SK-N-SH treated with all-trans-retinoic acid at 6 μM for 48 hours (cell line): ENCODE measurements at regions not wholly inside any gene's neighbourhood (a gene's known extent, or its start where the extent isn't known, plus 50 kb on each side); places are given as distances from the start of the nearest gene placed in this dataset.

ENCODE experiments used
- ATAC-seq: fragments of 200-7000 bp; cut with Tn5 transposase; 3 replicates; pipeline ENCODE4 v1.9.1; 2020; ENCODE audit warnings: mild to moderate bottlenecking, moderate library complexity
- ARNTL ChIP-seq: fragments of 450-650 bp; formaldehyde crosslinking; IDR thresholded peaks from 2 replicates; pipeline ENCODE4 v1.5.0; 2020; ENCODE audit warnings: low read depth, mild to moderate bottlenecking, moderate library complexity, borderline replicate concordance
- BACH2 ChIP-seq: fragments of 250-450 bp; sonication (Bioruptor Pico); IDR thresholded peaks from 2 replicates; pipeline ENCODE4 v1.9.0; 2021; ENCODE audit warnings: mild to moderate bottlenecking, borderline replicate concordance
- ESRRG ChIP-seq: fragments of 250-450 bp; sonication (Bioruptor Pico); IDR thresholded peaks from 2 replicates; pipeline ENCODE4 v1.6.1; 2021; ENCODE audit warnings: mild to moderate bottlenecking
- GLIS3 ChIP-seq: fragments of 250-450 bp; sonication (Bioruptor Pico); IDR thresholded peaks from 2 replicates; pipeline ENCODE4 v1.5.0; 2020; ENCODE audit warnings: mild to moderate bottlenecking, moderate library complexity
- ISL1 ChIP-seq: fragments of 250-450 bp; sonication (Bioruptor Pico); IDR thresholded peaks from 2 replicates; pipeline ENCODE4 v2.1.2; 2022; ENCODE audit warnings: mild to moderate bottlenecking, moderate library complexity
- OSR1 ChIP-seq: fragments of 250-450 bp; sonication (Bioruptor Pico); IDR thresholded peaks from 2 replicates; pipeline ENCODE4 v1.8.0; 2022; ENCODE audit warnings: moderate library complexity, mild to moderate bottlenecking, inconsistent platforms
- PATZ1 ChIP-seq: fragments of 250-450 bp; sonication (Bioruptor Pico); IDR thresholded peaks from 2 replicates; pipeline ENCODE4 v1.8.0; 2020; ENCODE audit warnings: mild to moderate bottlenecking, moderate library complexity, borderline replicate concordance
- POU6F1 ChIP-seq: fragments of 250-450 bp; sonication (Bioruptor Pico); IDR thresholded peaks from 2 replicates; pipeline ENCODE4 v1.8.0; 2021; ENCODE audit warnings: low read depth, mild to moderate bottlenecking, moderate library complexity, borderline replicate concordance
- PPARA ChIP-seq: fragments of 250-450 bp; sonication (Bioruptor Pico); IDR thresholded peaks from 2 replicates; pipeline ENCODE4 v1.5.0; 2020; ENCODE audit warnings: mild to moderate bottlenecking, borderline replicate concordance
- SNAI2 ChIP-seq: fragments of 250-450 bp; sonication (Bioruptor Pico); IDR thresholded peaks from 2 replicates; pipeline ENCODE4 v1.5.0; 2020; ENCODE audit warnings: mild to moderate bottlenecking, moderate library complexity
- TOX ChIP-seq: fragments of 250-450 bp; sonication (Bioruptor Pico); IDR thresholded peaks from 2 replicates; pipeline ENCODE4 v1.8.0; 2021; ENCODE audit warnings: mild to moderate bottlenecking, moderate library complexity, borderline replicate concordance
- TSHZ2 ChIP-seq: fragments of 250-450 bp; sonication (Bioruptor Pico); IDR thresholded peaks from 2 replicates; pipeline ENCODE4 v1.5.0; 2020; ENCODE audit warnings: mild to moderate bottlenecking, moderate library complexity
- ZC3H10 ChIP-seq: fragments of 250-450 bp; sonication (Bioruptor Pico); IDR thresholded peaks from 2 replicates; pipeline ENCODE4 v1.5.1; 2021; ENCODE audit warnings: mild to moderate bottlenecking, moderate library complexity
- ZFP3 ChIP-seq: fragments of 250-450 bp; sonication (Bioruptor Pico); IDR thresholded peaks from 2 replicates; pipeline ENCODE4 v1.5.0; 2020; ENCODE audit warnings: mild to moderate bottlenecking, moderate library complexity
- ZFP30 ChIP-seq: fragments of 450-650 bp; formaldehyde crosslinking; IDR thresholded peaks from 2 replicates; pipeline ENCODE4 v1.5.0; 2022; ENCODE audit warnings: mild to moderate bottlenecking, moderate library complexity
- ZNF565 ChIP-seq: fragments of 450-650 bp; formaldehyde crosslinking; conservative IDR thresholded peaks from 2 replicates; pipeline ENCODE4 v1.5.0; 2020; ENCODE audit warnings: low read depth, mild to moderate bottlenecking, moderate library complexity
- ZNF70 ChIP-seq: fragments of 450-650 bp; formaldehyde crosslinking; IDR thresholded peaks from 2 replicates; pipeline ENCODE4 v1.5.0; 2020; ENCODE audit warnings: mild to moderate bottlenecking, moderate library complexity
- ZNF8 ChIP-seq: fragments of 450-650 bp; formaldehyde crosslinking; IDR thresholded peaks from 2 replicates; pipeline ENCODE4 v1.5.0; 2020; ENCODE audit warnings: mild to moderate bottlenecking, moderate library complexity
- TF ChIP-seq, protein P1 (sequence below): fragments of 250-450 bp; sonication (Bioruptor Pico); IDR thresholded peaks from 2 replicates; pipeline ENCODE4 v1.5.1; 2020; ENCODE audit warnings: low read depth, mild to moderate bottlenecking, moderate library complexity

GRCh38 chr9:1319436-1319835 is 269.3 kb downstream of the DMRT2 start (continued):
- no peak for TF ChIP-seq BACH2

DNA sequence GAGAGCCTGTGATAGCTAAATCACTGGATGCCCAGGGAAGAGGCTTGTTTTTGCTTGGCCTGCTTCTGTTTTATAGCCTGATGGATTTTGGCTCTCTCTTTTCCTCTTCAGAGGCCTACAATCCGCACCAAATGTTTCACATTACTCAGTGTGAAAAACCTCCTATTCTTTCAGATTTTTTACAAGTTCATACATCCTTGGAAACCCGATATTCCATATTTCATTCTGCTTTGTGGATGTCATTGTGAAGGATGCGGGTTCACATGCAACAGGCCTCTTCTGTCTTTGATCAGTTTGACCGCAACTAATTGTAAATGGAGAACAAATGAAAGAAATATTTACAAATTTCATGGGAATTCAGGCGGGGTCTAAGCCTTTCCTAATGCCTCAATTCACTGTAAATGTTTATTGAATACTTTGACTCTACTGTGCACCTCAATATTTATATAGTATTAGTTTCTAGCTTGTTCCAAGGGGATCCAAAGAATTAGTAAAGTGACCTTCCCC is 269.9 kb downstream of the DMRT2 start:
- ATAC-seq: no peak
- no peak for TF ChIP-seq ZFP3 (CRISPR knock-in tag)
- no peak for TF ChIP-seq TSHZ2 (CRISPR knock-in tag)
- TF ChIP-seq PPARA: no peak
- no peak for TF ChIP-seq ZNF565
- no peak for TF ChIP-seq SNAI2 (CRISPR knock-in tag)
- TF ChIP-seq BACH2: no peak
- no peak for TF ChIP-seq POU6F1 (CRISPR knock-in tag)
- TF ChIP-seq ZNF8 (CRISPR knock-in tag): no peak
- TF ChIP-seq, all 23 proteins: peak for 0

DNA sequence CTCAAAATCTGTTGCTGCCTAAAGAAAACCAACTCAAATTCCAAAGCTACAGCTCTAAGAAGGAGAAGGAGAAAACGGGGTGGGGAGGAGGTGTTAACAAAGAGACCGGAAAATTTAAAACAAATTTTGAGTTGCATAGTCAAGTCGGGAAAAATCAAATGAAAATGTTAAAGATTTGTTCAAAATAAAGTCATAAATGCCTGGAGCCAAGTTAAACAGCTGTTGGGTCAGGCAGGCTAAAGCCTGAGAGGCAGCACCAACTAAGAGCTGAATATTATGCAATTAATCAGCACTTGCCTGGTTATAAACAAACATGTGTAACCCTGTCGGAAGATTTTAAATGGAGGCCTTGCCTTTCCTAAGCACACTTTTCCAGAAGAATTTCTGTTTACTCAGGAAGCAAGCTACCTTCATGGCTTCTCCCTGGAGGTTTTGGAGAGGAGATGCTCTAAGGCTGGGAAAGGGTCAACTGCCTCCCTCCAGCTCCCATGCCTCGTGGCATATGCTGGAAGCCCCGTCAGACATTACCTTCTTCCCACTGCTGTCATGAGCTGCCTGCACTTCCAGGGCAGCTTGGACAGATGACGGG is 270.5 kb downstream of the DMRT2 start:
- no peak for ATAC-seq
- TF ChIP-seq ZFP30 (CRISPR knock-in tag) (no peak), ARNTL (CRISPR knock-in tag) (no peak), OSR1 (no peak), PPARA (no peak), BACH2 (no peak), ZC3H10 (no peak)
- TF ChIP-seq, protein P1, sequence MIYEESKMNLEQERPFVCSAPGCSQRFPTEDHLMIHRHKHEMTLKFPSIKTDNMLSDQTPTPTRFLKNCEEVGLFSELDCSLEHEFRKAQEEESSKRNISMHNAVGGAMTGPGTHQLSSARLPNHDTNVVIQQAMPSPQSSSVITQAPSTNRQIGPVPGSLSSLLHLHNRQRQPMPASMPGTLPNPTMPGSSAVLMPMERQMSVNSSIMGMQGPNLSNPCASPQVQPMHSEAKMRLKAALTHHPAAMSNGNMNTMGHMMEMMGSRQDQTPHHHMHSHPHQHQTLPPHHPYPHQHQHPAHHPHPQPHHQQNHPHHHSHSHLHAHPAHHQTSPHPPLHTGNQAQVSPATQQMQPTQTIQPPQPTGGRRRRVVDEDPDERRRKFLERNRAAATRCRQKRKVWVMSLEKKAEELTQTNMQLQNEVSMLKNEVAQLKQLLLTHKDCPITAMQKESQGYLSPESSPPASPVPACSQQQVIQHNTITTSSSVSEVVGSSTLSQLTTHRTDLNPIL: no peak

DNA sequence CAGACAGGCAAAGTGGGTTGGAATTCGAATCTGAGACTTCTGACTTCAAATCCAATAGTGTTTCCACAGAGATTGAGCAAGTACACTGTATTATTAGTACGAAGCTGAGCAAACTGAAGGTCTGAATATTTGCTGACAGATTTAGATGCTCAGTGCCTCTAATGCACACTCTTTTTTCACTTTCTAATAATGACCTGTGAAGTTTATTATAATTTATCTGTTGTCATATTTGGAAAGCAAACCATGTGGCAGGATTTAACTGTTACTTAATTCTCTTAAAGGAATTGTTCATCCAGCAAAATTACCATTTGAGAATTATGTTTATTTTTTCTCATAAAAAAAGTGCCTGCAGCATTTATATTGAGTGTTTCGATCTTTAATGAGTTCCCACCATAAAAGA is 277.3 kb downstream of the DMRT2 start:
- no peak for ATAC-seq
- no peak for TF ChIP-seq OSR1
- TF ChIP-seq ZFP30 (CRISPR knock-in tag): no peak
- no peak for TF ChIP-seq PATZ1 (CRISPR knock-in tag)
- TF ChIP-seq, all 23 proteins: peak for 0

DNA sequence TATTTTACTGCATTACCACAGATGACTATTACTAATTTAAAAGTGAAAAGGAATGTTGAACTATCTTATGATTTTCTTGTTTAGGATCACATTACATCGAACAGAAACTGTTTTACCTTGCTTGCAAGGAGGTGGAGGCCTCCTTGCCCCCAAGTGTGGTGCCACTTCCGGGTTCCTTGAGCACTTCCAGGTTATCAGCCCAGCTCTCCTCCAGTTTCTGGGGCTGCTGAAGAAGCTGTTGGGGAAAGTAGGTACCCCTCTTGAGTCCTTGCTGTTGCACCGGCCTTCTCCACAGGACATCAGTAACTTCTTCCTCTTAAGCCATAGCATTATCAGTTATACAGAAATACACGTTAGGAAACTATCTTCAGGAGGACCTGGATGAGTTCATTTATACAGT is 278.2 kb downstream of the DMRT2 start:
- TF ChIP-seq TSHZ2 (CRISPR knock-in tag) (no peak), PATZ1 (CRISPR knock-in tag) (no peak), ESRRG (CRISPR knock-in tag) (no peak), GLIS3 (CRISPR knock-in tag) (no peak), ISL1 (CRISPR knock-in tag) (no peak), ZNF70 (no peak), ZFP3 (CRISPR knock-in tag) (no peak), POU6F1 (CRISPR knock-in tag) (no peak), TOX (CRISPR knock-in tag) (no peak)
- TF ChIP-seq, protein P1: no peak
- TF ChIP-seq, all 23 proteins: peak for 0

More for the DNA sequence above, 278.2 kb downstream of the DMRT2 start:
- no peak for ATAC-seq
